Stimulated activated CD8-positive, alpha-beta memory T cell treated with anti-CD3 and anti-CD28 coated beads, Interleukin-4, amount 100 ng/mL, for 24 hours (primary cell): ENCODE measurements at regions not wholly inside any gene's neighbourhood (a gene's known extent, or its start where the extent isn't known, plus 50 kb on each side); places are given as distances from the start of the nearest gene placed in this dataset.
"Not testable (repeated sequence)": the region's sequence is repeated elsewhere in the genome, so short reads cannot be mapped to it uniquely, and the experiment has no call there.

Source experiments
- DNase-seq: peaks from one replicate; pipeline ENCODE4 v3.0.0-alpha.2; 2020; ENCODE audit warnings: low read depth

DNA sequence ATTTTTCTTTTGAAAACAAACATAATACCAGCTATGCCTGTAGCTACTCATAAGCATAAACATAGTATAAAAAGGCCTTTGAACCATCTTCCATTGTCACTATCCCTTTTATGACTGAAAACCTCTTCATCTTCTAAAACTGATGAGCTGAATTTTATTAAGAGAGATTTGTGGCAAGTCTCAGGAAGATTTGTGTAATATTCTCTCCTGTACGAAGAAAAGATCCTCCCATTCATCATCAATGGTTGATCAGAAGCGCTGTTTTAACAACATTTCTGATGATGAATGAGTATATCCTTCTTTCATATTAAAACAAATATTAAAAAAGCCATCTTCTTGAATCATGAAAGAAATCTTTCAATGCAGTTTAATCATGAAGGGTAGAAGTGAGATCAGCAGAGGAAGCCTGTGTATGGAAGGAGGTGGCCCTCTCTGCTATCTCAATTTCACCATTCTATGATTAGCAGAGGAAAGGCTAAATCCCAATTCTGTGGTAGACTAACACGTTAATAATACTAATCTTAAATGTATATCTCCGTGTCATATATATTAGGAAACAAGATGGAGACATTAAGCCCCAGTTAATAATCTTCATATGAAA lies 430.2 kb downstream of the FRK start:
- DNase-seq: no peak

DNA sequence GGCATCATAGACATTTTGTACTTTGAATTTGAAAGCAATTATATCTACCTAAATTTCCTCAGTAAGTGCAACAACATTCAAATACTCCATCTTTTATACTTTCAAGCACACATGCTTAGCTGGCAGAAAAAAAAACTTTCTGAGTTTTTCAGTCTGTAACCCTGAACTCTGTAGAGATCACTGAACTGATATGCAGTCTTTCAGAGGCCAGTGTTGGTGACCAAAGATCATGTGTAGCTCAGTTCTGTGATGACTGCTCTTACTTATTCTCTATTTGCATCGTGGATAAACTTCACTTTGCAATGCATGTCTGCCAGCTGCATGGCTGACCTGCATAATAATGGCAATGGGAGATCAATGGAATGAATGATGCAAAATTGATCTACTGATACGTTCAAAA lies 431.3 kb downstream of the FRK start:
- DNase-seq: no peak

DNA sequence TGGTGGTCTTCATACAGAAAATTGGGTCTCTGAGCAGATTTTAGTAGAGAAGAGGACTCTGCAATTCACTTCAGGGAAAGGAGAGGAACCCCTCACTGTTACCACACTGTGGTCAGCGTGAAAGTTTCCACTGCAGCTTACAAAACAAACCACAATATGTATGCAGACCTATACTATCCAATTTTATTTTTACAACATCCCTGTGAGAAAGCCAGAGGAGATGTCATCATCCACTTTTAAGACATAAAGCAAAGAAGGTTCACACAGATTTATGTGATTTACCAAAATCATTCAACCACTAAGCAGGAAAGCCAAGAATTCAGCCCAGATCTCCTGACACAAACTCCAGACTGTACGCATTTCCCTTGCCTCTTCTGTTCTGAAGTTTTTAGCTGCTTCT lies 442.4 kb downstream of the FRK start:
- DNase-seq: no peak

DNA sequence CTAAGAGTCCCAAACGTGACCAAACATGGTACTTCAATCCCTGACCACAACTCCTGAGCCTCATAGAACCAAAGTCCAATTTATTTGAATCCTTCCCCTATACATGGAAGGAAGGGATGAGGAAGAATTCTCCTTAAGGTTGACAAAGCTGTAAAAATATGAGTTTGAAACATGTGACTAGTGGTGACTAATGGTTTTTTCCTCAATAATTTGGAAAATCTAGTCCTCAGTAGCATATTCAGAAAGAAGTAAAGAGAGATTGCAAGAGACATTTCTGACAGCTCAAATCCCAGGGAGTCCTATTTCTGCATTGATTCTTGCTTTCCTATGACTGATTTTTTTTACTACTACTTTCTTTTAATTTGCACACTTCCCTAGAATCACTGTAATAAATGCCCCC lies 443.7 kb downstream of the FRK start:
- DNase-seq: no peak

DNA sequence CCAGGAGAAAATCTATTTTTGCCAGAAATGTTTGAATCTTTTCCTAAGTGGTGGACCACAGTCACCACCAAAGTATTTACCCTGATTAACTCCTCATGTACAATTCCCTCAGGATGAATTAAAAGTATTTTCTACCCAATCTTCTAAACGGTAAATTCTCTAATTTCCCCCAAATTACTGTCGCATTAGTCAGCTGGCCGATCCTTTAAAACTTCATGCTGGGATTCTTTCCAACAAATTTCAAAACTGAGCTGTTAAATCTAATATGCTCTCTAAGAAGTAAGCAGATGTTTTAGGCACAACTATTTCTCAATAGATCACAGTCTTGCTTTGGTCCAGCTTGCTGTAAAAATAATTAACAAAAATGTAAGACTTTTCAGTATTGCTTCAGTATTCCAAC lies 447.2 kb downstream of the FRK start:
- no peak for DNase-seq

DNA sequence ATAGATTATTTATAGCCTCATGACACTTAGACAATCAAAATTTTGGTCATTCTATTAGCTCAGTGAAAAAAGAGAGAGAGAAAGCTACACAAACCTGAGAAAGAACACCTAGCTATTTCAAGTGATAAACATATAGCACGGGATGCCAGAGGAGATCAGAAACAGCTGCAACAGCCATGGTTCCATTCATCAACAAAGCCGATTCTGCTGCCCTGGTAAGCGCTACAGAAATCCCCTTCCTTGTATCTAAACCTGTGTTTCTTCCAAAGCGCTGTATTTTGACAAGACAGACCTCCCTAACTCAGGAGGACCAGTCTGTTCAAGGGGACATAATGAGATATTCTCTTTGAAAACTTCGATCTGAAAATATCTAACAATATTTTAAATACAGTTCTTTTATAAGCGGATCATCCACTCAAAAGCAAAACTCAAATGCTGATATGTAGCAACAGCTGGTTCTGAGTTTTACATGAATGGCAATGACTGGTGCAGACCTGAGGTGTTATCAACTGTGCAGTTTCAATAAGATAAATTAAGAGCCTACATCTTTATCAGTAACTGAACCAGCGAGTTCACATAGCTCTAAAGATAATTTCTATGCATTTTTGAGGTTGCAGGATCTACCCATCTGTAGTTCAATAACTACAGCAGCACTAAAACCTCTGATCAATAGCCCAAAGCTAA lies 447.8 kb downstream of the FRK start:
- no peak for DNase-seq

DNA sequence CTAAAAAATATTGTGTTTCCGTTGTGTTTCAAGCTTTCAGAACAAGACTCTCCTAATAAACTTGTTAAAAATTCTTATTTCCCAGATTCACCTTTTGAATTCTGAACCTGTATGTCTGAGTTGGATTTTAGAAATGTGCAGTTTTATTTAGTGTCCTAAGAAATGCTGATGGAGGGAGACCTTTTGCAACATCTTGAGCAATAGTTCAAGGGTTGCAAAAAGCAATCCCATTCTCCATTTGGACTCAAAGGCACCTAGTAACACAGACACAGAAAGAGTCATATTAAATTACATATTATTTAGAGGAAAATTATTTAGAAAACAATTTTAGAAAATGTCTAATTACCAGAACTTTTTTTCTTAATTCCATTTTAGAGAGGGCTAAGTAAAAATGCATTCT lies 448.5 kb downstream of the FRK start:
- DNase-seq: no peak

DNA sequence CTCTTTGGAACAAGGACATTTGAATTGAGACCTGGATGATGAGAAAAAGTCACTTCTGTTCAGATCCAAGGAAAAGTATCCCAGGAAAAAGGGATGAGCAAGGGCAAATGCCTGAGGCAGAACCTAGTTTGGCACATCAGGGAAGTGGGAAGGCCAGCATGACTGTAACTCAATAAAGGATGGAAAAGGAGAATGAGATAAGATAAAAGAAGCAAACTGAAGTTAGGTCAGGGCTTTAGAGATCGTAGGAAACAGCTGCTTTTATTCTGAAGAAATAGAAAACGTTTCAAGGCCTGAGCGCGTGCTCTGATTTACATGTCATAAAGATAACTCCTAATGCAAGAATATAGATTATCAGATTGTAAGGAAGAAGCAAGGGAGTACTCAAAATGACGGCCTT lies 450.0 kb downstream of the FRK start:
- DNase-seq: no peak

DNA sequence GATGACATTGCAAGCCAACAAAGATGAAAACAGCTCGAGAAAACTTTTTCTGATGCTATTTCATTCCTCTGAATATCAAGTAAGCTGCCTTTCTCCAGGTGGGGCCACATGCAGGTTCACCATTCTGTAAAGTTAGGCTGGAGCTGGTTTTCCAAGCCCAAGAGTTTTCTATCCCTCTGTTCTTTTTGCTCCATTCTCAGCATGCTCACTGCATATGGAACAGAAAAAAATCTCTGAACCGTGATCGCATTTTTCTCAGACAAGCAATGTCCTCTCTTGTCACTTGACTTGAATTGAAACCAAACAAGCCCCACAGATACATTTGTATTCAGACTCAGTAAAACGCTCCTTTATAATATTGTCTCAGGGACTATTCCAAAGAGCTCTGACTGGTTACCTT lies 451.6 kb downstream of the FRK start:
- no peak for DNase-seq

DNA sequence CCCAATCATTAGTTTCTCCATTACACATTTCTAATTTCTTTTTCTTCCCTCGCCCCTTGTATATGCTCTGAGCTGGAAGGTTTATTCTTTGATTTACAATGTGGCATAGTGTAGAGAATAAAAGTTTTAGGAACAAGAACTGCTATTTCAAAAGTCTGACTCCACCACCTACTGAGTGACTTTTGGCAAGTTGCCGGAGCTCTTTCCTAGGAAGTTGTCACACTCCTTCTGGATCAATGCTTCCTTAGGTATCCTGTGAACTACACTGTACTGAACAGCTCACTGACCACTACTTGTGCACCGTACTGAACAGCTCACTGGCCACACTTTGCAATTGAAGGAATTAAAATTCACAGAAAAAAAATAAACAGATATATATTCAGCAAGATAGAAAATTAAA lies 458.2 kb downstream of the FRK start:
- no peak for DNase-seq

DNA sequence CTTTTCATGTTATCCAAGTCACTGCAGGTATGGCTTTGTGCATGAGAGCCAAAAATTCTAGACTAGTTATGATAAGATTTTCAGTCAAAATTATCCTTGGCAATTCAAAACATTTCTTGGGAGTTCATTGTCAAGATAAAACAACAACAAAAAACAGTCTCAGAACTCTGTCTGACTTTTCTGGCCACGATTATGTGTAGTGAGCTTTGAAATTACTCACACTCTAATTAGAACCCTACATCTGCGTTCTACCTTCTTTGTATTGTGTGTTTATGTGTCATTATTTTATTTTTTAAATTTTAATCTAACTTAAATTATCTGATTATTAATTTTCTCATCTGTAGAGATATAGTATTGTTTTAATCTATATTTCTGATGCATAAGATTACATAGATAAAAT lies 459.2 kb downstream of the FRK start:
- DNase-seq: no peak

DNA sequence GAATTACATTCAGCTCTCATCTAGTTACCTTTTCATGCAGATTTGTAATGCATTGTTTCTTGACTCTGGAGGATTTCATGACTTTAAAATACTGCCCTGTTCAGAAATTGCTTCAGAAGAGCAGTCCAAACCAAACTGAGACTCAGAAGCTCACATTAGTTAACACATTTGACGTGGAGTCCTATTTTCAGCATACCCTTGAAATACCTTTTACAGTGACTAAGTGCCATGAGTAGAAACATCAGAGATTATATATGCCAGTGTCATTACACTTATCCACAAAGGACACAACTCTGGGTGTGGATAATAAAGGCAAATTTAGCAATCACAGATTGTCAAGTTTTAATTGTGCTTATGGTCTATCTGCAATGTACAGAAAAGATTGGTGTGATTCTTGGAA lies 459.6 kb downstream of the FRK start:
- DNase-seq: no peak

DNA sequence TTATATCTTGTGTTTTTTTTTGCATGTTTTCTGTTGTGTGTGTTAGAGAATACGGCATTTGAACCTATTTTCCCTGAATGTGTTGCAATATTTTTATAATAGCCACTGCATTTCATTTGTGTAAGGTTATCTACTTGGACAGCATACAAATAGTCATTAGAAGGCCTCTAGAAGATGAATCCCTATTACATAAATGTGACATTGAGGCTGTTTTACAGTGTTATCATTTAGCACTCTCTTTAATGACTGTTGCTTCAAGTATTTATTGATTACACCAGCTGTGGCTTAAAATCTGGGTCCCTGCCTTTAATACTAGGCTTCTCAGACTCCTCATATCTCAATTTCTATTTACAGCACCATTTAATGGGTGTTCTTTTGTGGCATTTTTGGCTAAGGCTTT lies 465.8 kb downstream of the FRK start:
- no peak for DNase-seq

DNA sequence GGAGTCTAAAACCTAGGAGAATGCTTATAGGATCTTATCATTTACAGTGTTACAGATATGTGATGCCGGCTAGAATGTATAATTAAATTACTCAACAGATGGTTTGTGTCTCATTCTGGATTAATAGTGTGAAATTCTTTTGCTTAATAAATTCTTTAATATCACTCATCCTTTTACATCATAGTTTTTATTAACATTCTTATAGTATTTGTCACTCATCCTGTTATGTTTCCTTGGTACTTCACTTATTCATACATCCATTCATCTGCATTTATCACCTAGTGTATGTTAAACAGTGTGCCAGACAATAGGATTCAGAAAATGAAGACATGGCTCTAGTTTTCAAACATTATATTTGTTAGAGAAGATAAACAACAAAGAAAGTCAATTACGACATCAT lies 468.7 kb downstream of the FRK start:
- DNase-seq: no peak

DNA sequence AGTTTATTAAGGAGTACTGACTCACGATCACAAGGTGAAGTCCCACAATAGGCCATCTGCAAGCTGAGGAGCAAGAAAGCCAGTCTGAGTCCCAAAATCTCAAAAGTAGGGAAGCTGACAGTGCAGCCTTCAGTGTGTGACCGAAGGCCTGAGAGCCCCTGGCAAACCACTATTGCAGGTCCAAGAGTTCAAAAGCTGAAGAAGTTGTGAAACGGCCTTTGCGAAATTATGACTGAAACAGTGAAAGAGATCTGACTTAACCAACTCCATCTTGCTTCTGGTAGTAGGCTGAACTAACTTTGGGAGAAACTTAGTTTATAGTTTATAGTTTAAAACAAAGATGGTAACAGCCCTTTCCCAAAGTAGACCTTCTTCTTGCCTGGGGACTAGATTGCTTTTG lies 471.6 kb downstream of the FRK start:
- DNase-seq: not testable (repeated sequence)

DNA sequence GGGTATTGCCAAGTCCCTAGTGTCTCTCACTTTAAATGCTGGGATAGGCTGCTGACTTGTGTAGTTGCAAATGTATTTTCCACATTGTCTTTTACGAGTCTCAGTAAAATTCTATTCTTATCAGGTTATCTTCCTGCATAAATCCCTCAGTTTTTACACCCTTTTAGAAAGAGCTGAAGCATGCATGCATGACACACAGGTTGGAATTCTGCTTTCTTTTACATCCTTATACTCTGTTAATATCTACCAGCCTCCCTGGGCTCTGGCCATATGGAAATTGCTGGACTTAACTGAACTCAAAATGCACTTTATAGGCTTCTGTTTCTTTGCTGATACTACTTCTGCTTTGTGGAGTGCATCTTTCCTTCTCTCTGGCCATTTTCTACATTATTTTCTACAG lies 477.4 kb downstream of the FRK start:
- DNase-seq: no peak

DNA sequence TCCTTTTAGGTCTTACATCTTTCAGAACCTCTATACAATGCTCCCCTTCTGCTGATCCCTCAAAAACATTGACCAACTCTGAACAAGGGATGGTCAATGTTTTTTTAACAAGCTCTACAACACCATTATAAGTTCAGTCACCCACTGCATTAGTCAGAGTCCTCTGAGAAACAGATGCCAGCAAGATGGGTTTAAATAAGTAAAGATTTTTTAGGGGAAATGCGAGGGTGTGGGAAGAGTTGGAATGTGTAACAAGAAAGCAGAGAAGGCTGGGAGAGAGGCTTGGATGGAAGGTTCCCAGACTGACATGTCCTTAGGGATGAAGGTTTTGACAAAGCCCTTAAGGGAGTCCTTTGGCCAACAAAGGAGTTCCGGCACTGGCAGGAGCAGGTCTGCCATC lies 478.3 kb downstream of the FRK start:
- DNase-seq: no peak

DNA sequence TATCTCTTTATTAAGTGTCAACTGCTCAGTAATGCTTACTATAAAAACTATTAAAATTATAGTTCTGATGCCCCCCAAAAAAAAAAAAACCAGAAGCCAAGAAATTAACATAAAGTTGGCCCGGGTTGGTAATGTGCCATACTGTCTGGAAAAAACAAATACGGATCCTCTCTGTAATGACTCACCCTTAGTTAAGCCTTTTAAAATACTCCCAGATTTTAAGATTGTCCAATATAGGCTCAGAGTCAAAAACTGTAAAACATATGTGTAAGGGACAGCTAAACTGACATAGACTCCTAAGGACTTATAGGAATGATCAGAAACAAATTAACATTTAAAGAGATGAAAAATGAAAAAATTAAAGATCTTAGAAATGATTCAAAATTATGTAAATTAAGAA lies 481.1 kb downstream of the FRK start:
- not testable (repeated sequence) for DNase-seq

DNA sequence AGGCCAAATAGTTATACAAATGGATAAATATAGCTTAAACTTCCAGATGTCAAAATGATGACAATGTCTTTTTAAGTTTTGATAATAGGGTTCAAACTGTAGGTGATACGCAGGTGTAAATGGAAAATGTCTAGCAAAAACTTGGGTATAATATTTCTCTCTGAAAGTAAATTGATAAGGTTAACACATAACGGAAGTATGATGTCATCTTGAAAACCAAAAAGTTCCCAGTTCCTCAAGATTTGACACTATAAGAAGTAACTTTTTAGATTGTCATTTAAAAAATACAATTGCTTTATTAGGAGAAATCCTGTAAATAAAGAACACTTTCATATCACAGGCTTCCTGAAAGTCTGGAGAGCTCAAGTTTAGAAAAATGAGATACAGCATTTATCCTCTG lies 483.4 kb downstream of the FRK start:
- DNase-seq: no peak

DNA sequence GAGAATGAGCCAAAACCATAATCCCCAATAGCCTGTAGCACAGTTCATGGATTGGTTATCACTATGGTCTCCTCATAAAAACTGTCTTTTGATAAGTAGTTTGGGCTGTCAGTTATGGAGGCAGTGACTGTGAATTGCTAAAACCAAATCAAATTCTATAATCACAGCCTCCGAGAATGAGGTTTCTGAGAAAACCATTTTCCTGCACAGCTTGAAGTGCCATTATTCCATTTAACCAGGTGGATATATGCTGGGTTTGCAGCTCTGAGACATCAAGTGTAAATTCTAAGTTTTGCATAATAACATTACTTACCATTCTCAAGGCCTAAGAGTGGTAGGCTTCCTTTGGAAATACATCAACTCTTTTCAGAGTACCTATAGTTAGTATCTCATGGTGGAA lies 485.4 kb downstream of the FRK start:
- no peak for DNase-seq

DNA sequence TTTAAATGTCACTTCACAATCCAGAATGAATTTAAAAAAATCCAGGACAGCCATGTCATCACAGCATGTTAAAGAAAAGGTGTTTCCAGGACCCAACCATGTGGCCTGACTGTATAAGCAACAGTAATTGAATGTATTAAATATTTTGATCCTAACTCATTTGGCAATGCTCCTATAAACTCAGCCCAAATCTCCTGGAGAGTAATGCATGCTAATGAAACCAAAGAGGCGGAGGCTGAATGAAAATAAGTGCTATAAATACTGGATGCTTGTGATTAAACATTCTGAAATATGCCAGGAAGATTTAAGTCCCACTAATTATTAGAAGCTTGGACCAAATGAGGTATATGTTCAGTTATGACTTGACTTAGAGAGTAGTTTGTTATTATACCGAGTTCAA lies 486.8 kb downstream of the FRK start:
- DNase-seq: no peak

DNA sequence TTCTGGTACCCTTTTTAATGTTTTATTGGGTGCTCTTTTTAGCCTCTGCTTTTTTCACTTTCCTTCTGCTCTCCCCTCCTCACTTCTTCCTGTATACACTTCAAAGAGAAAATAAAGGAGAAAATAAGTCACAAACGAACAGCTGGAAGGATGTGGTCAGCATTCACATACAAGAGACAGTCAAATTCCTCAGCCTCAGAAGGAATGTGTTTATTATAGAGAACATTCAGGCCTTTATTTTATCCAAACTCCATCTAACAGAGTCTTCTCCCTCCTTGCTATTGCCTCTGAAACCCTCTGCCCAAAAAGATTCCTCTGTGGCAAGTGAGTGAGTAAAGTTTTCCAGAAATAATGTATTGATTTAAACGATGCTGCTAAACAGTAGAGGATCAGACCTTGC lies 490.4 kb downstream of the FRK start:
- DNase-seq: no peak

DNA sequence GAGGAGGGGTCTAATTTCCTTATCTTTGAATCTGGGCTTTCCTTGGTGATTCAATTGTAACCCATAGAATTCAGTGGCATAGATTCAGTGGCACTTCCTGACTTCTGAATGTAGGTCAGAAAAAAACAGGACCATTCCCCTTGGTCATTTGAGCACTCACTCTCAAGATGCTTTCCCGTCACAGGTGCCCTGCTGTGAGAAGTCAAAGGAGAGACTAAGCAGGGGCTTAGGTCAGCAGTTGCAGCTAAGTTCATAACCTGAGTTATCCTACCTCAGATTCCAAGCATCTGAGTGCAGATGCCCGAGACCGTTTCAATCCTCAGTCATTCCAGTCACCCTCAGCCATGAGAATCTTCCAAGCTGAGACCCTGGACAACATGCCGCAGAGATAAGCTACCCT lies 506.6 kb downstream of the FRK start:
- no peak for DNase-seq

DNA sequence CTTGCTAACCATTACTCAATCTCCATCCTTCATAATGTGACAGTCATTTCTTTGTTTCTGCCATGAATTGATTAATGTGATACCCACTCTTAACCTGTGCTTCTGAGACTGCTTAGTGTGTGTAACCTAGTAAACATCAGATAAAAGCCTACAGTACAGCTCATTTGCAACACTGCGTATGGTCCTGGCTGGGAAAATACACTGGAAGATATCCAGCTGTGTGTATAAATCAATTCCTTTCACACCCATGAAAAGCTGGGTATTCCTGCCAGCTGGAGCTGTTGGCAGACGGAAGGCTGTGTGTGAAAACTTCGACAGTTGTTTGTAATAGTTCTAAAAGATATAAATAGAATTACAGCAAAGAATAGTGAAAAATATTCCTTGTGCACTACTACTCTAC lies 509.2 kb downstream of the FRK start:
- no peak for DNase-seq

DNA sequence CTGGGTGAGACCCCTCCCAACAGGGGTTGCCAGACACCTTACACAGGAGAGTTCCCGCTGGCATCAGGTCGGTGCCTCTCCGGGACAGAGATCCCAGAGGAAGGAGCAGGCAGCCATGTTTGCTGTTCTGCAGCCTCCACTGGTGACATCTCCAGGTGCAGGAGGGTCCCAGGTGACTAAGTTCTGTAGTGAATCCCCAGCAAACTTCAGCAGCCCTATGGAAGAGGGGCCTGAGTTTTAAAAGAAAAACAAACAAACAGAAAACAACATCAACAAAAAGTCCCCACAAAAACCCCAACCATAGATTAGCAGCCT lies 515.1 kb downstream of the FRK start:
- DNase-seq: no peak
